Tibial artery (tissue), 4 donors: ENCODE measurements at regions not wholly inside any gene's neighbourhood (a gene's known extent, or its start where the extent isn't known, plus 50 kb on each side); places are given as distances from the start of the nearest gene placed in this dataset.

ENCODE experiments used
- DNase-seq, 2 donors: peaks; one replicate each; pipeline ENCODE4 v3.0.0-alpha.2; 2019
- H3K27ac ChIP-seq, 2 donors: fragments of 200-600 bp; sonication (generic) in 1 of 2; 1 replicate in 1 of 2; 2 replicates in 1 of 2; pipeline ENCODE4 v1.5.1; 2018 to 2019; ENCODE audit warnings: mild to moderate bottlenecking in 1 of 2
- H3K27me3 ChIP-seq, 2 donors: fragments of 200-600 bp; sonication (generic) in 1 of 2; one replicate each; pipeline versions ENCODE4 v1.5.1 to v1.6.0; 2016 to 2019
- H3K36me3 ChIP-seq, 3 donors: fragments of 200-600 bp; sonication (generic) in 2 of 3; one replicate each; pipeline ENCODE4 v1.5.1; 2016 to 2019; ENCODE audit warnings: mild to moderate bottlenecking in 2 of 3
- H3K4me1 ChIP-seq, 4 donors: fragments of 200-600 bp; sonication (generic) in 2 of 4; 1 replicate in 3 of 4; 2 replicates in 1 of 4; pipeline ENCODE4 v1.5.1; 2016 to 2019
- H3K4me3 ChIP-seq, 2 donors: fragments of 200-600 bp; sonication (generic) in 1 of 2; 1 replicate in 1 of 2; 2 replicates in 1 of 2; pipeline ENCODE4 v1.5.1; 2018 to 2019; ENCODE audit warnings: mild to moderate bottlenecking in 2 of 2
- H3K9me3 ChIP-seq, 3 donors: fragments of 200-600 bp; sonication (generic) in 1 of 3; one replicate each; pipeline ENCODE4 v1.5.1; 2016 to 2019
- intact Hi-C: fragments of 100-400 bp; cut with DNase I; formaldehyde crosslinking; loops from one replicate; pipeline ENCODE4 v1.15.0; 2023; ENCODE audit warnings: low total_unique reads
- TF ChIP-seq, protein P1 (sequence below), 2 experiments: fragments of 200-600 bp in 1 of 2; fragments of 450-650 bp in 1 of 2; IDR thresholded peaks; one replicate each; pipeline ENCODE4 v1.5.1; 2017 to 2019; ENCODE audit warnings: antibody characterized with exemption in 2 of 2, mild to moderate bottlenecking in 1 of 2, moderate library complexity in 1 of 2

DNA sequence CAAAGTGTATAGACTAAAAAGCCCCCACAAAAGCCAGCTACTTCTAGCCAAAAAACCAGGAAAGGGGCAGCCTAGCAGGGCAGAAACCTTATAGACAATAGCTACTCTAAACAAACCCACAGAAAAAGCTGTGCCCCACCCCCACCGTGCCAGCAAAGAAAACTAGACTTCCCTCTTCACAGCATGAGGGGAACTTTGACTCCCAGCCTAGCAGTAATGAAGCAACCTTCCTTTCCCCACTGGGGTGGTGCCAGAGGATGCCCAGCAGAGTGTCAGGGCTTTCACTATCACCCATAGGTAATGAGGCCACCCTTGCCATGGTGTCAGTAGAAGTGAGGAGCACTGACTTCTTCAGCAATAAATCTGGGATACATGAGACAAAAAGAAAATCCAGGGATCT lies 99.0 kb upstream of the LGSN start:
- Histone ChIP-seq H3K27ac (no peak overlapping the region), H3K27me3 (no peaks in the 10 kb centered on the region), H3K36me3 (no peaks in the 10 kb centered on the region), H3K4me3 (no peak overlapping the region), H3K9me3 (peaks cover 0 to 14% (median 0%) of the 10 kb centered on the region in 3 donors), H3K4me1 (no peaks in the 10 kb centered on the region)
- TF ChIP-seq, protein P1, sequence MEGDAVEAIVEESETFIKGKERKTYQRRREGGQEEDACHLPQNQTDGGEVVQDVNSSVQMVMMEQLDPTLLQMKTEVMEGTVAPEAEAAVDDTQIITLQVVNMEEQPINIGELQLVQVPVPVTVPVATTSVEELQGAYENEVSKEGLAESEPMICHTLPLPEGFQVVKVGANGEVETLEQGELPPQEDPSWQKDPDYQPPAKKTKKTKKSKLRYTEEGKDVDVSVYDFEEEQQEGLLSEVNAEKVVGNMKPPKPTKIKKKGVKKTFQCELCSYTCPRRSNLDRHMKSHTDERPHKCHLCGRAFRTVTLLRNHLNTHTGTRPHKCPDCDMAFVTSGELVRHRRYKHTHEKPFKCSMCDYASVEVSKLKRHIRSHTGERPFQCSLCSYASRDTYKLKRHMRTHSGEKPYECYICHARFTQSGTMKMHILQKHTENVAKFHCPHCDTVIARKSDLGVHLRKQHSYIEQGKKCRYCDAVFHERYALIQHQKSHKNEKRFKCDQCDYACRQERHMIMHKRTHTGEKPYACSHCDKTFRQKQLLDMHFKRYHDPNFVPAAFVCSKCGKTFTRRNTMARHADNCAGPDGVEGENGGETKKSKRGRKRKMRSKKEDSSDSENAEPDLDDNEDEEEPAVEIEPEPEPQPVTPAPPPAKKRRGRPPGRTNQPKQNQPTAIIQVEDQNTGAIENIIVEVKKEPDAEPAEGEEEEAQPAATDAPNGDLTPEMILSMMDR (IDR thresholded peaks at IDR 0.05): no peak
- intact Hi-C loops: no loop called here
- no peak for DNase-seq

GRCh38 chr6:63424636-63425035 lies 104.9 kb upstream of the LGSN start:
- peaks cover 0 to 14% (median 0%) of the 10 kb centered on the region in 3 donors for H3K9me3 ChIP-seq
- no peak overlapping the region for H3K4me3 ChIP-seq
- H3K36me3 ChIP-seq: no peaks in the 10 kb centered on the region
- no peak for DNase-seq
- no peaks in the 10 kb centered on the region for H3K4me1 ChIP-seq
- TF ChIP-seq, protein P1 (IDR thresholded peaks at IDR 0.05): no peak
- intact Hi-C loops: no loop called here
- H3K27ac ChIP-seq: no peak overlapping the region
- no peaks in the 10 kb centered on the region for H3K27me3 ChIP-seq

DNA sequence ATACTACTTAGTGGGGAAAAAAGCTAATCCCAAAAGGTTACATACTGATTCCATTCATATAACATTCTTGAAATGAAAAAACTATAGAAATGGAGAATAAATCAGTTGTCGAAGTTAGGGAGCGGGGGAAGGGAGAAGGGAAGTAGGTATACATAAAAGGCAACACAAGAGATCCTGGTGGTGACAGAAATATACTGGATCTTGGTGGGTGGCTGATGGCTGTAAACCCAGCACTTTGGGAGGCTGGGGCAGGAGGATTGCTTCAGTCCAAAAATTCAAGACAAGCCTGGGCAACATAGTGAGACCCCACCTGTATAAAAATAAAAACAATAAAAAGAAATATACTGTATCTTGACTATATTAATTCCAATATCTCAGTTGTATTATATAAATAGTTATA lies 105.7 kb upstream of the LGSN start:
- peaks cover 0 to 14% (median 0%) of the 10 kb centered on the region in 3 donors for H3K9me3 ChIP-seq
- intact Hi-C loops: no loop called here
- H3K27me3 ChIP-seq: no peaks in the 10 kb centered on the region
- H3K4me3 ChIP-seq: no peak overlapping the region
- no peak for DNase-seq
- H3K36me3 ChIP-seq: no peaks in the 10 kb centered on the region
- H3K4me1 ChIP-seq: no peaks in the 10 kb centered on the region
- TF ChIP-seq, protein P1 (IDR thresholded peaks at IDR 0.05): no peak
- H3K27ac ChIP-seq: no peak overlapping the region

DNA sequence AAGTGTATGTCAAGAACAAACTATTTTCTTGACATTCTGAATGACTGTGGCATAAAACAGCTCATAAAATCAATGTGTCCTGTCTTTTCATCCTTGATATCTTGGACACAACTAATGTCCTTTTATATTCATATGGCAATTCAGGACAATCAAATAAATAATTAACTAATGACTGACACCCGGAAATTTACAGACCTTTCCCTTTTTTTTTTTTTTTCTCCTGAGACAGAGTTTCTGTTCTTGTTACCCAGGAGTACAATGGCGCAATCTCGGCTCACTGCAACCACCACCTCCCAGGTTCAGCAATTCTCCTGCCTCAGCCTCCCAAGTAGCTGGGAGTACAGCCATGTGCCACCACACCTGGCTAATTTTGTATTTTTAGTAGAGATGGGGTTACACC lies 107.1 kb upstream of the LGSN start:
- TF ChIP-seq, protein P1 (IDR thresholded peaks at IDR 0.05): no peak
- Histone ChIP-seq H3K27ac (no peak overlapping the region), H3K27me3 (no peaks in the 10 kb centered on the region), H3K4me3 (no peak overlapping the region), H3K4me1 (no peaks in the 10 kb centered on the region), H3K36me3 (no peaks in the 10 kb centered on the region), H3K9me3 (peaks cover 0 to 9% (median 0%) of the 10 kb centered on the region in 3 donors)
- DNase-seq: no peak
- intact Hi-C loops: no loop called here

GRCh38 chr6:63427951-63428350 lies 108.2 kb upstream of the LGSN start:
- H3K27me3 ChIP-seq: no peaks in the 10 kb centered on the region
- no peaks in the 10 kb centered on the region for H3K36me3 ChIP-seq
- intact Hi-C loops: no loop called here
- TF ChIP-seq, protein P1 (IDR thresholded peaks at IDR 0.05): no peak
- no peaks in the 10 kb centered on the region for H3K4me1 ChIP-seq
- no peak for DNase-seq
- peaks cover 0 to 5% (median 0%) of the 10 kb centered on the region in 3 donors for H3K9me3 ChIP-seq
- H3K27ac ChIP-seq: no peak overlapping the region
- no peak overlapping the region for H3K4me3 ChIP-seq

GRCh38 chr6:63430985-63431519 lies 111.3 kb upstream of the LGSN start:
- Histone ChIP-seq H3K9me3 (no peaks in the 10 kb centered on the region), H3K36me3 (no peaks in the 10 kb centered on the region), H3K27me3 (no peaks in the 10 kb centered on the region), H3K27ac (no peak overlapping the region), H3K4me3 (no peak overlapping the region), H3K4me1 (no peaks in the 10 kb centered on the region)
- intact Hi-C loops: no loop called here
- TF ChIP-seq, protein P1 (IDR thresholded peaks at IDR 0.05): no peak
- DNase-seq: no peak
